LHCN-M2 (cell line): ENCODE measurements at regions not wholly inside any gene's neighbourhood (a gene's known extent, or its start where the extent isn't known, plus 50 kb on each side); places are given as distances from the start of the nearest gene placed in this dataset.
"Not testable (repeated sequence)": the region's sequence is repeated elsewhere in the genome, so short reads cannot be mapped to it uniquely, and the experiment has no call there.

Source experiments
- DNase-seq: peaks from one replicate; pipeline ENCODE4 v3.0.0-alpha.2; 2012; ENCODE audit warnings: low read depth

- DNase-seq = peak; percentile 32
Observed at GRCh38 chr12:67533159-67533558, 115.4 kb upstream of the DYRK2 start.

- no peak for DNase-seq
Observed at GRCh38 chr12:67534046-67534445, 114.5 kb upstream of the DYRK2 start.

- DNase-seq = peak; percentile 98
Observed at GRCh38 chr12:67534681-67535080, 113.9 kb upstream of the DYRK2 start.

GRCh38 chr12:67535176-67535575 lies 113.4 kb upstream of the DYRK2 start:
- DNase-seq = no peak

- no peak for DNase-seq
Observed at GRCh38 chr12:67535971-67536370, 112.6 kb upstream of the DYRK2 start.

- no peak for DNase-seq
Observed at GRCh38 chr12:67539329-67539728, 109.2 kb upstream of the DYRK2 start.

GRCh38 chr12:67539946-67540345 lies 108.6 kb upstream of the DYRK2 start:
- DNase-seq = peak; percentile 39

- DNase-seq = peak; percentile 21
Observed at GRCh38 chr12:67540920-67541624, 107.5 kb upstream of the DYRK2 start.

- no peak for DNase-seq
Observed at GRCh38 chr12:67541625-67541991, 106.9 kb upstream of the DYRK2 start.

GRCh38 chr12:67543021-67543770 lies 105.3 kb upstream of the DYRK2 start:
- DNase-seq = no peak

- DNase-seq = no peak
Observed at GRCh38 chr12:67545298-67545697, 103.2 kb upstream of the DYRK2 start.

- DNase-seq = no peak
Observed at GRCh38 chr12:67546746-67547145, 101.8 kb upstream of the DYRK2 start.

- DNase-seq = not testable (repeated sequence)
Observed at GRCh38 chr12:67555075-67555717, 93.3 kb upstream of the DYRK2 start.

- DNase-seq = no peak
Observed at GRCh38 chr12:67558775-67559174, 89.8 kb upstream of the DYRK2 start.

GRCh38 chr12:67559751-67560150 lies 88.8 kb upstream of the DYRK2 start:
- no peak for DNase-seq

- no peak for DNase-seq
Observed at GRCh38 chr12:67562513-67563287, 85.8 kb upstream of the DYRK2 start.

- DNase-seq = no peak
Observed at GRCh38 chr12:67568055-67568454, 80.5 kb upstream of the DYRK2 start.

GRCh38 chr12:67572492-67572891 lies 76.1 kb upstream of the DYRK2 start:
- no peak for DNase-seq

- DNase-seq = peak; percentile 15
Observed at GRCh38 chr12:67573566-67573965, 75.0 kb upstream of the DYRK2 start.

GRCh38 chr12:67578976-67579661 lies 69.4 kb upstream of the DYRK2 start:
- DNase-seq = peak; percentile 28

- DNase-seq = no peak
Observed at GRCh38 chr12:67579662-67580003, 68.9 kb upstream of the DYRK2 start.
